ENCODE measurements at regions not wholly inside any gene's neighbourhood (a gene's known extent, or its start where the extent isn't known, plus 50 kb on each side); places are given as distances from the start of the nearest gene placed in this dataset.

DNA sequence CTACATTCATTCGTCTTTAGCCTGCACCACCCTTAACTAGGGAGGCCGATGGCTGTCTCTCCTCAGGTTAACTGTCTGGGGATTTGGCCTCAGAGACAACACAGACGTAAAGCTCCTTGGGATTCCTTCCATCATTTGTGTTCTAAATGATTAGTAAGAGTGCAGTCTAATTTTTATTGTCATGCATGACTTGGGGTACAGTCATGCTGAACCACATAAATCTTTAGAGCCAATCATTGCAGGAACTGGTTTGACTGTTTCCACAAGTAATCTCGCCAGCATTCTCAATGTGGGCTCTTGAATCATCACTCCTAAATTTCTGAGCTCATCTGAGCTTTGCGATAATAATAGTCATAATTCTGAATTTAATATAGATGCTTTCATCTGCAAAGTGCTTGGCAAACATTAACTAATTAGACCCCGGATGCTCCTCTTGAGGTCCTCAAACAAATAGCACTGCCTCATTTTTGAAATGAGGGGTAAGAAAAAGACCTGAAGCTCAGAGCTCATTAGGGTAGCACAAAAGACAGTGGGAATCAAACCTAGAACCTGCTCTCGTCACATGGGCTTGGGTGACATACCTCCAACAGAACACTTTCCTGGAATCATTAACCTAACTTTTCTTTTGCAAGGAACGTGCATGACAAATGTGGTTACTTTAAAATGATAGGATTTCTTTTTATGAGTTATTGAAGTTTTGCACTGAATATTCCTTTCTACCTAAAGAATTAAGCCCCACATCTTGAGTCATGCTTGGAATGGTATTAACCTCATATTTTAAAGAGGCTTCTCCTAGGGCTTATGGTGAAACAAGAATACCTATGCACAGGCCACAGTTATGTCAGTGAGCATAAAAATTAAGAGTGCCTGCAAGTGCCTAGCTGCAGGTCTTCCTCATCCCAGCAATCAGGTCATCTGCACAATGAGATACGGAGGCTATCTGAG lies 118.9 kb upstream of the NRP1 start:
- no peak for TF ChIP-seq CEBPB (IDR thresholded peaks at IDR 0.05)
- TF ChIP-seq, protein P1, sequence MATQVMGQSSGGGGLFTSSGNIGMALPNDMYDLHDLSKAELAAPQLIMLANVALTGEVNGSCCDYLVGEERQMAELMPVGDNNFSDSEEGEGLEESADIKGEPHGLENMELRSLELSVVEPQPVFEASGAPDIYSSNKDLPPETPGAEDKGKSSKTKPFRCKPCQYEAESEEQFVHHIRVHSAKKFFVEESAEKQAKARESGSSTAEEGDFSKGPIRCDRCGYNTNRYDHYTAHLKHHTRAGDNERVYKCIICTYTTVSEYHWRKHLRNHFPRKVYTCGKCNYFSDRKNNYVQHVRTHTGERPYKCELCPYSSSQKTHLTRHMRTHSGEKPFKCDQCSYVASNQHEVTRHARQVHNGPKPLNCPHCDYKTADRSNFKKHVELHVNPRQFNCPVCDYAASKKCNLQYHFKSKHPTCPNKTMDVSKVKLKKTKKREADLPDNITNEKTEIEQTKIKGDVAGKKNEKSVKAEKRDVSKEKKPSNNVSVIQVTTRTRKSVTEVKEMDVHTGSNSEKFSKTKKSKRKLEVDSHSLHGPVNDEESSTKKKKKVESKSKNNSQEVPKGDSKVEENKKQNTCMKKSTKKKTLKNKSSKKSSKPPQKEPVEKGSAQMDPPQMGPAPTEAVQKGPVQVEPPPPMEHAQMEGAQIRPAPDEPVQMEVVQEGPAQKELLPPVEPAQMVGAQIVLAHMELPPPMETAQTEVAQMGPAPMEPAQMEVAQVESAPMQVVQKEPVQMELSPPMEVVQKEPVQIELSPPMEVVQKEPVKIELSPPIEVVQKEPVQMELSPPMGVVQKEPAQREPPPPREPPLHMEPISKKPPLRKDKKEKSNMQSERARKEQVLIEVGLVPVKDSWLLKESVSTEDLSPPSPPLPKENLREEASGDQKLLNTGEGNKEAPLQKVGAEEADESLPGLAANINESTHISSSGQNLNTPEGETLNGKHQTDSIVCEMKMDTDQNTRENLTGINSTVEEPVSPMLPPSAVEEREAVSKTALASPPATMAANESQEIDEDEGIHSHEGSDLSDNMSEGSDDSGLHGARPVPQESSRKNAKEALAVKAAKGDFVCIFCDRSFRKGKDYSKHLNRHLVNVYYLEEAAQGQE (IDR thresholded peaks at IDR 0.05; ENCODE audit: low read depth) = no peak
